Head of caudate nucleus (tissue), 42 donors: ENCODE measurements at regions not wholly inside any gene's neighbourhood (a gene's known extent, or its start where the extent isn't known, plus 50 kb on each side); places are given as distances from the start of the nearest gene placed in this dataset.

Experiments used
- DNase-seq, 42 donors: peaks; one replicate each; pipeline versions ENCODE4 v3.0.0 to v3.0.0-alpha.2; 2020 to 2021; ENCODE audit warnings: mixed read lengths in 7 of 42
- intact Hi-C: fragments of 100-400 bp; cut with DNase I; formaldehyde crosslinking; loops from one replicate; pipeline ENCODE4 v1.15.0; 2022

GRCh38 chr14:71585361-71585760 lies 346.9 kb upstream of the RGS6 start:
- intact Hi-C loops = no loop called here
- DNase-seq = no peak

- DNase-seq = peak; percentile 21 to 77 (median 54)
- intact Hi-C loops = no loop called here
These were observed 345.9 kb upstream of the RGS6 start for GRCh38 chr14:71586131-71586897.

- intact Hi-C loops = no loop called here
- DNase-seq = no peak
These were observed 344.2 kb upstream of the RGS6 start for GRCh38 chr14:71588028-71588427.

GRCh38 chr14:71588576-71589215 lies 343.5 kb upstream of the RGS6 start:
- intact Hi-C loops = no loop called here
- DNase-seq = no peak

- no peak for DNase-seq
- intact Hi-C loops = loop anchor here (10.0 kb wide), 1 partner anchor 265 kb away; the partner anchor contains the start of gene SIPA1L1
These were observed 342.6 kb upstream of the RGS6 start for GRCh38 chr14:71589609-71590008.

GRCh38 chr14:71590131-71590530 lies 342.1 kb upstream of the RGS6 start:
- intact Hi-C loops = loop anchor here (10.0 kb wide), 1 partner anchor 265 kb away; the partner anchor contains the start of gene SIPA1L1

GRCh38 chr14:71591231-71591630 lies 341.0 kb upstream of the RGS6 start:
- intact Hi-C loops = loop anchor here (10.0 kb wide), 1 partner anchor 266 kb away; the partner anchor contains the start of gene SIPA1L1
- DNase-seq = no peak

More at GRCh38 chr14:71590131-71590530, 342.1 kb upstream of the RGS6 start:
- DNase-seq = no peak

- DNase-seq = no peak
These were observed 340.3 kb upstream of the RGS6 start for GRCh38 chr14:71591929-71592328.

GRCh38 chr14:71592361-71592760 lies 339.9 kb upstream of the RGS6 start:
- intact Hi-C loops = loop anchor here (10.0 kb wide), 1 partner anchor 268 kb away; the partner anchor contains the start of gene SIPA1L1
- DNase-seq = no peak

More at GRCh38 chr14:71591929-71592328, 340.3 kb upstream of the RGS6 start:
- intact Hi-C loops = loop anchor here (10.0 kb wide), 1 partner anchor 267 kb away; the partner anchor contains the start of gene SIPA1L1

GRCh38 chr14:71593966-71594365 lies 338.3 kb upstream of the RGS6 start:
- no peak for DNase-seq

GRCh38 chr14:71594821-71595220 lies 337.4 kb upstream of the RGS6 start:
- DNase-seq = peak in 26 of 42 donors; percentile 24 to 69 (median 36)
- intact Hi-C loops = loop anchor here (10.0 kb wide), 1 partner anchor 270 kb away; the partner anchor contains the start of gene SIPA1L1

More at GRCh38 chr14:71593966-71594365, 338.3 kb upstream of the RGS6 start:
- intact Hi-C loops = loop anchor here (10.0 kb wide), 1 partner anchor 269 kb away; the partner anchor contains the start of gene SIPA1L1

- intact Hi-C loops = loop anchor here (10.0 kb wide), 1 partner anchor 271 kb away; the partner anchor contains the start of gene SIPA1L1
- DNase-seq = no peak
These were observed 336.8 kb upstream of the RGS6 start for GRCh38 chr14:71595441-71595840.

- intact Hi-C loops = loop anchor here (10.0 kb wide), 1 partner anchor 273 kb away; the partner anchor contains the start of gene SIPA1L1
- no peak for DNase-seq
These were observed 334.8 kb upstream of the RGS6 start for GRCh38 chr14:71597287-71597920.

GRCh38 chr14:71597955-71598660 lies 334.1 kb upstream of the RGS6 start:
- intact Hi-C loops = loop anchor here (10.0 kb wide), 1 partner anchor 273 kb away; the partner anchor contains the start of gene SIPA1L1
- DNase-seq = no peak

GRCh38 chr14:71600309-71600708 lies 331.9 kb upstream of the RGS6 start:
- intact Hi-C loops = no loop called here
- DNase-seq = no peak

GRCh38 chr14:71602524-71602923 lies 329.7 kb upstream of the RGS6 start:
- intact Hi-C loops = no loop called here
- no peak for DNase-seq

GRCh38 chr14:71604231-71604630 lies 328.0 kb upstream of the RGS6 start:
- no peak for DNase-seq
- intact Hi-C loops = no loop called here

- intact Hi-C loops = no loop called here
- DNase-seq = no peak
These were observed 326.2 kb upstream of the RGS6 start for GRCh38 chr14:71606064-71606463.

- DNase-seq = peak in 9 of 42 donors; percentile 20 to 57 (median 33)
- intact Hi-C loops = no loop called here
These were observed 325.7 kb upstream of the RGS6 start for GRCh38 chr14:71606575-71606974.
